ENCODE measurements at regions not wholly inside any gene's neighbourhood (a gene's known extent, or its start where the extent isn't known, plus 50 kb on each side); places are given as distances from the start of the nearest gene placed in this dataset.
"Not testable (repeated sequence)": the region's sequence is repeated elsewhere in the genome, so short reads cannot be mapped to it uniquely, and the experiment has no call there.

GRCh38 chr16:29137461-29137860 lies 152.6 kb downstream of the LAT start:
- not testable (repeated sequence) for H3K36me3 ChIP-seq (ENCODE audit: control insufficient read depth in 2 of 2, insufficient read depth in 2 of 2, low read length in 1 of 2); H3K4me1 ChIP-seq (ENCODE audit: control insufficient read depth in 2 of 2, insufficient read depth in 2 of 2, low read length in 1 of 2); H3K27me3 ChIP-seq (ENCODE audit: control insufficient read depth in 1 of 2, insufficient read depth in 2 of 2, low read length in 2 of 2); H3K27ac ChIP-seq (ENCODE audit: low read depth in 2 of 2, low read length in 1 of 2); H3K4me3 ChIP-seq (ENCODE audit: low read depth in 1 of 2, low read length in 2 of 2); H3K9me3 ChIP-seq (ENCODE audit: control insufficient read depth in 2 of 2, insufficient read depth in 1 of 2, low read depth in 1 of 2, low read length in 1 of 2)
- 81 to 87% methylated on average over 7 of the region's 7 CpGs for WGBS, 2 donors

GRCh38 chr16:29136916-29137315 lies 152.1 kb downstream of the LAT start:
- not testable (repeated sequence) for H3K4me3 ChIP-seq (ENCODE audit: low read depth in 1 of 2, low read length in 2 of 2); H3K27ac ChIP-seq (ENCODE audit: low read depth in 2 of 2, low read length in 1 of 2); H3K9me3 ChIP-seq (ENCODE audit: control insufficient read depth in 2 of 2, insufficient read depth in 1 of 2, low read depth in 1 of 2, low read length in 1 of 2); H3K4me1 ChIP-seq (ENCODE audit: control insufficient read depth in 2 of 2, insufficient read depth in 2 of 2, low read length in 1 of 2); H3K27me3 ChIP-seq (ENCODE audit: control insufficient read depth in 1 of 2, insufficient read depth in 2 of 2, low read length in 2 of 2); H3K36me3 ChIP-seq (ENCODE audit: control insufficient read depth in 2 of 2, insufficient read depth in 2 of 2, low read length in 1 of 2)
- WGBS, 2 donors = 79 to 81% methylated on average over 8 of the region's 8 CpGs

GRCh38 chr16:29136046-29136696 lies 151.3 kb downstream of the LAT start:
- H3K27me3 ChIP-seq (ENCODE audit: control insufficient read depth in 1 of 2, insufficient read depth in 2 of 2, low read length in 2 of 2); H3K36me3 ChIP-seq (ENCODE audit: control insufficient read depth in 2 of 2, insufficient read depth in 2 of 2, low read length in 1 of 2); H3K27ac ChIP-seq (ENCODE audit: low read depth in 2 of 2, low read length in 1 of 2); H3K9me3 ChIP-seq (ENCODE audit: control insufficient read depth in 2 of 2, insufficient read depth in 1 of 2, low read depth in 1 of 2, low read length in 1 of 2); H3K4me3 ChIP-seq (ENCODE audit: low read depth in 1 of 2, low read length in 2 of 2); H3K4me1 ChIP-seq (ENCODE audit: control insufficient read depth in 2 of 2, insufficient read depth in 2 of 2, low read length in 1 of 2): not testable (repeated sequence)
- 90 to 92% methylated on average over 4 of the region's 4 CpGs for WGBS, 2 donors

GRCh38 chr16:29135098-29135497 lies 150.2 kb downstream of the LAT start:
- not testable (repeated sequence) for H3K36me3 ChIP-seq (ENCODE audit: control insufficient read depth in 2 of 2, insufficient read depth in 2 of 2, low read length in 1 of 2); H3K27me3 ChIP-seq (ENCODE audit: control insufficient read depth in 1 of 2, insufficient read depth in 2 of 2, low read length in 2 of 2); H3K4me3 ChIP-seq (ENCODE audit: low read depth in 1 of 2, low read length in 2 of 2); H3K4me1 ChIP-seq (ENCODE audit: control insufficient read depth in 2 of 2, insufficient read depth in 2 of 2, low read length in 1 of 2); H3K9me3 ChIP-seq (ENCODE audit: control insufficient read depth in 2 of 2, insufficient read depth in 1 of 2, low read depth in 1 of 2, low read length in 1 of 2); H3K27ac ChIP-seq (ENCODE audit: low read depth in 2 of 2, low read length in 1 of 2)
- WGBS, 2 donors = 94 to 95% methylated on average over 6 of the region's 6 CpGs

- H3K4me3 ChIP-seq (ENCODE audit: low read depth in 1 of 2, low read length in 2 of 2); H3K9me3 ChIP-seq (ENCODE audit: control insufficient read depth in 2 of 2, insufficient read depth in 1 of 2, low read depth in 1 of 2, low read length in 1 of 2); H3K4me1 ChIP-seq (ENCODE audit: control insufficient read depth in 2 of 2, insufficient read depth in 2 of 2, low read length in 1 of 2); H3K27ac ChIP-seq (ENCODE audit: low read depth in 2 of 2, low read length in 1 of 2); H3K36me3 ChIP-seq (ENCODE audit: control insufficient read depth in 2 of 2, insufficient read depth in 2 of 2, low read length in 1 of 2); H3K27me3 ChIP-seq (ENCODE audit: control insufficient read depth in 1 of 2, insufficient read depth in 2 of 2, low read length in 2 of 2): not testable (repeated sequence)
- 86 to 87% methylated on average over 20 to 25 of the region's 25 CpGs for WGBS, 2 donors
Observed at GRCh38 chr16:29133681-29134430, 149.0 kb downstream of the LAT start.

GRCh38 chr16:29132869-29133268 lies 148.0 kb downstream of the LAT start:
- not testable (repeated sequence) for H3K27me3 ChIP-seq (ENCODE audit: control insufficient read depth in 1 of 2, insufficient read depth in 2 of 2, low read length in 2 of 2); H3K4me1 ChIP-seq (ENCODE audit: control insufficient read depth in 2 of 2, insufficient read depth in 2 of 2, low read length in 1 of 2); H3K4me3 ChIP-seq (ENCODE audit: low read depth in 1 of 2, low read length in 2 of 2); H3K27ac ChIP-seq (ENCODE audit: low read depth in 2 of 2, low read length in 1 of 2); H3K36me3 ChIP-seq (ENCODE audit: control insufficient read depth in 2 of 2, insufficient read depth in 2 of 2, low read length in 1 of 2); H3K9me3 ChIP-seq (ENCODE audit: control insufficient read depth in 2 of 2, insufficient read depth in 1 of 2, low read depth in 1 of 2, low read length in 1 of 2)
- WGBS, 2 donors = 50 to 54% methylated on average over 14 of the region's 19 CpGs

- H3K4me1 ChIP-seq (ENCODE audit: control insufficient read depth in 2 of 2, insufficient read depth in 2 of 2, low read length in 1 of 2); H3K4me3 ChIP-seq (ENCODE audit: low read depth in 1 of 2, low read length in 2 of 2); H3K27me3 ChIP-seq (ENCODE audit: control insufficient read depth in 1 of 2, insufficient read depth in 2 of 2, low read length in 2 of 2); H3K9me3 ChIP-seq (ENCODE audit: control insufficient read depth in 2 of 2, insufficient read depth in 1 of 2, low read depth in 1 of 2, low read length in 1 of 2); H3K36me3 ChIP-seq (ENCODE audit: control insufficient read depth in 2 of 2, insufficient read depth in 2 of 2, low read length in 1 of 2); H3K27ac ChIP-seq (ENCODE audit: low read depth in 2 of 2, low read length in 1 of 2): not testable (repeated sequence)
- 54 to 56% methylated on average over 14 of the region's 14 CpGs for whole genome bisulfite sequencing, 2 donors
Observed at GRCh38 chr16:29132444-29132843, 147.6 kb downstream of the LAT start.

- H3K4me3 ChIP-seq (ENCODE audit: low read depth in 1 of 2, low read length in 2 of 2); H3K9me3 ChIP-seq (ENCODE audit: control insufficient read depth in 2 of 2, insufficient read depth in 1 of 2, low read depth in 1 of 2, low read length in 1 of 2); H3K36me3 ChIP-seq (ENCODE audit: control insufficient read depth in 2 of 2, insufficient read depth in 2 of 2, low read length in 1 of 2); H3K4me1 ChIP-seq (ENCODE audit: control insufficient read depth in 2 of 2, insufficient read depth in 2 of 2, low read length in 1 of 2); H3K27me3 ChIP-seq (ENCODE audit: control insufficient read depth in 1 of 2, insufficient read depth in 2 of 2, low read length in 2 of 2): not testable (repeated sequence)
- peak overlapping the region; percentile 31 to 41 for H3K27ac ChIP-seq (ENCODE audit: low read depth in 2 of 2, low read length in 1 of 2)
- WGBS, 2 donors = 51 to 61% methylated on average over 23 to 33 of the region's 33 CpGs
Observed at GRCh38 chr16:29130901-29131851, 146.3 kb downstream of the LAT start.

- H3K4me1 ChIP-seq (ENCODE audit: control insufficient read depth in 2 of 2, insufficient read depth in 2 of 2, low read length in 1 of 2); H3K4me3 ChIP-seq (ENCODE audit: low read depth in 1 of 2, low read length in 2 of 2); H3K27me3 ChIP-seq (ENCODE audit: control insufficient read depth in 1 of 2, insufficient read depth in 2 of 2, low read length in 2 of 2); H3K36me3 ChIP-seq (ENCODE audit: control insufficient read depth in 2 of 2, insufficient read depth in 2 of 2, low read length in 1 of 2); H3K9me3 ChIP-seq (ENCODE audit: control insufficient read depth in 2 of 2, insufficient read depth in 1 of 2, low read depth in 1 of 2, low read length in 1 of 2): not testable (repeated sequence)
- peak overlapping the region in 1 of 2 donors; percentile 37 for H3K27ac ChIP-seq (ENCODE audit: low read depth in 2 of 2, low read length in 1 of 2)
- 67 to 75% methylated on average over 25 of the region's 25 CpGs for WGBS, 2 donors
Observed at GRCh38 chr16:29130131-29130711, 145.4 kb downstream of the LAT start.

Data from esophagus (tissue), 2 donors.